ENCODE measurements at regions not wholly inside any gene's neighbourhood (a gene's known extent, or its start where the extent isn't known, plus 50 kb on each side); places are given as distances from the start of the nearest gene placed in this dataset.

DNA sequence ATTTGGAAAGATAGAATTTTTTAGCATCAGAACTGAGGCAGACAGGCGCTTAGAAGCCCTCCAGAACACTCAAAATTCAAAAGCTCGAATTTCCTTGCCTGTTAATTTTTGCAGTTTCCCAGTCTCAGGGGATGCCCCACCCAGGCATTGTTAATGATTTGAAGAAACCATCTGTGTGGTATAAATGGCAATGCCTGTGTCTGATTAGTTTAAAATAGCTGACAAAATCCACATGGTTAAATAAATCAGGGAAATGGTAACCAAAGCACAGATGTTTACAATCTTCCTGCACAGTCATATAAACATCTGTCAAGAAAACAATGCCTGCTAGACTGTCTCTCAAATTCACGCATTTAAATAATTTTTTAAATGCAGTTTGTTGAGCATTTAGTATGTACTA lies 185.2 kb upstream of the RGMB start:
- TF ChIP-seq GATA2 (IDR thresholded peaks at IDR 0.05; ENCODE audit: low read depth, low read length) = no peak
- no peak for TF ChIP-seq GATA3 (IDR thresholded peaks at IDR 0.05; ENCODE audit: low read depth, low read length)

DNA sequence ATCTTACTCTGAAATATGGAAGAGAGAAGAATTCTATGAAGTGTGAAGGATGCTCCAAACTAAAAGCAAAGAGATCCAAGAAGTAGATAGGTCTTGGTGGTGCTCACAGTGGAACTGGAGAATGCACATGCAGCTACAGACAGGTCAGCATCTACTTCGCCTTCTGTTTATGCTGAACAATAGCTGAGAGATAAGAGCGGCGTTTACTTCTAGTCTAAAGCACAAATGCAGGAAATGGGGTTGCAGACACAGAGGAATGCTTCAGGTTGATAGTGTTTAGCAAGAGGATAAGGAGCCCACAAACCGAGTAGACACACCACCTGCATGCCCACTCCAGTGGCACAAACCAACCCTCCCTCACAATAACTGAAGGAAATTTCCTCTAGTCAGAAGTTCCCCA lies 180.0 kb upstream of the RGMB start:
- TF ChIP-seq GATA2 (IDR thresholded peaks at IDR 0.05; ENCODE audit: low read depth, low read length) = no peak
- TF ChIP-seq GATA3 (IDR thresholded peaks at IDR 0.05; ENCODE audit: low read depth, low read length) = no peak

DNA sequence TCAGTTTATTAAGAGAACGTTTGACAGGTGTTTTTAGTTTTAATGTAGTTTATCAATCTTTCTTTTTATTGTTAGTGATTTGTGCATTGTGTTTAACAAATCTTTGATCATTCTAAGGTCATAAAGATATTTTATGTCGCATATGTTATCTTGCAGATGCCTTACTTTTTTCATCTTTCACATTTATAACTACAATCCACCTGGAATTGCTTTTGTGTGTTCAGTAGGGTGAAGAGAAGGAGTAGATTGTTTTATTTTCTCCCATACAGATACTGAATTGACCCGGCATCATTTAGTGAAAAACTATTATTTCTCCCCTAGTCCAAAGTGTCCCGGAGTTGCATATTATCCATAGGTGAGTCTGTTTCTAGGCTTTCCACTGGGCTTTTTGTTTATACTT lies 179.4 kb upstream of the RGMB start:
- TF ChIP-seq GATA3 (IDR thresholded peaks at IDR 0.05; ENCODE audit: low read depth, low read length) (no peak), GATA2 (IDR thresholded peaks at IDR 0.05; ENCODE audit: low read depth, low read length) (no peak)

DNA sequence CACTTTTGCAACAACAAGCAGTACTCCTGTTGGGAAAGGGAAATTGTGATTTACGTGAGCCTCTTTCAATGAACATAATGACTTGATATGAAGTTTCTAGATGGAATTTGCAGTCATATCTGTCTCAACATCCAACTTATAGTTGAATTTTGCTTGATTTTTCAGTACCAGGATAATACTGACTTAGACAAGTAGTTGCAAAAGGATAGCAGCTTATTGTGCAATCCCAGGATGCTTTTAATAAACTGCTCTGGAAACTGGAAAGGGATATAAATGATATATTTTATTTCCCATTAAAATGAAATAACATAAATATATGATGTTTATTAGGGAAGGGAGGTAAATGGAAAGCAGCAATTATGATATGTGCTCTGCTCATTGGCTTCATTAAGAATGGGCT lies 174.4 kb upstream of the RGMB start:
- no peak for TF ChIP-seq GATA3 (IDR thresholded peaks at IDR 0.05; ENCODE audit: low read depth, low read length)
- no peak for TF ChIP-seq GATA2 (IDR thresholded peaks at IDR 0.05; ENCODE audit: low read depth, low read length)

DNA sequence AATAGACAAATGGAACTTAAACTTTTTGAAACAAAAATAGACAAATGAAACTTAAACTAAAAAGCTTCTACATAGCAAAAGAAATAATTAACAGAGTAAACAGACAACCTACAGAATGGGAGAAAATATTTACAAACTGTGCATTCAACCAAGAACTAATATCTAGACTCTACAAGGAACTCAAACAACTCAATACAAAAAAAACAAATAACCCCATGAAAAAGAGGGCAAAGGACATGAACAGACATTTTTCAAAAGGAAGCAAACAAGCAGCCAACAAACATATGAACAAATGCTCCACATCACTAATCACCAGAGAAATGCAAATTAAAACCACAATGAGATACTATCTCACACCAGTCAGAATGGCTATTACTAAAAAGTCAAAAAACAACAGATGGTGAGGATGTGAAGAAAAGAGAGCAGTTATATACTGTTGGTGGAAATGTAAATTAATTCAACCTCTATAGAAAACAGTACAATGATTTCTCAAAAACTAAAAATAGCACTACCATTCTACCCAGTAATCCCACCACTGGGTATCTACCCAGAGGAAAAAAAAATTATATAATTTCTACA lies 170.8 kb upstream of the RGMB start:
- TF ChIP-seq GATA2 (IDR thresholded peaks at IDR 0.05; ENCODE audit: low read depth, low read length) (no peak), GATA3 (IDR thresholded peaks at IDR 0.05; ENCODE audit: low read depth, low read length) (no peak)

DNA sequence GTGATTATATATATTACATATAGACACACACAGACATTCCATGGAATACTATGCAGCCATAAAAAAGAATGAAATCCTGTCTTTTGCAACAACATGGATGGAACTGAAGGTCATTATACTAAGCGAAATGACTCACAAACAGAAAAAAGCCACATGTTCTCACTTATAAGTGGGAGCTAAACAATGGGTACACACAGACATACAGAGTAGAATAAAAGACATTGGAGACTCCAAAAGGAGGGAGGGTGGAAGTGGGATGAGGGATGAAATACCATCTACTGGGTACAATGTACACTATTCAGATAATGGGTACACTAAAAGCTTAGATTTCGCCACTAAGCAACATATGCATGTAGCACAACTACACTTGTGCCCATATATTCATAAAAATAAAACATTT lies 170.0 kb upstream of the RGMB start:
- no peak for TF ChIP-seq GATA3 (IDR thresholded peaks at IDR 0.05; ENCODE audit: low read depth, low read length)
- TF ChIP-seq GATA2 (IDR thresholded peaks at IDR 0.05; ENCODE audit: low read depth, low read length) = no peak

DNA sequence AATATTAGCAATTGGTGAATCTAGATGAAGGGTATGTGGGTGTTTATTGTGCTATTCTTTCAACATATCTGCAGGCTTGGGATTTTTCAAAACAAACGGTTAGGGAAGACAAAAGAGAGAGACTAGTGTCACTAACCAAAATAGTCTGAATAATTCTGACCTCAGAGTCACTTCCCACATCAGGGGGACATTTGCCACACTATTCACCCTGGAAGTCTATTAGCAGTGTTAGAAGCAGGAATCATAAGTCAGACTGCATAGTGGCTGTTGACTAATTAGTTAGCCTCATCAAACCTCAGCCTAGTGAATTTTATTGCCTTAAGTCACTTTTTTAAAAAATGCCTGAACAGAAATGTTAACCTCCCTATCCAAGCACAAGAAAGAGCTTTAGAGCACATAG lies 169.2 kb upstream of the RGMB start:
- TF ChIP-seq GATA2 (IDR thresholded peaks at IDR 0.05; ENCODE audit: low read depth, low read length) = no peak
- TF ChIP-seq GATA3 (IDR thresholded peaks at IDR 0.05; ENCODE audit: low read depth, low read length) = no peak

DNA sequence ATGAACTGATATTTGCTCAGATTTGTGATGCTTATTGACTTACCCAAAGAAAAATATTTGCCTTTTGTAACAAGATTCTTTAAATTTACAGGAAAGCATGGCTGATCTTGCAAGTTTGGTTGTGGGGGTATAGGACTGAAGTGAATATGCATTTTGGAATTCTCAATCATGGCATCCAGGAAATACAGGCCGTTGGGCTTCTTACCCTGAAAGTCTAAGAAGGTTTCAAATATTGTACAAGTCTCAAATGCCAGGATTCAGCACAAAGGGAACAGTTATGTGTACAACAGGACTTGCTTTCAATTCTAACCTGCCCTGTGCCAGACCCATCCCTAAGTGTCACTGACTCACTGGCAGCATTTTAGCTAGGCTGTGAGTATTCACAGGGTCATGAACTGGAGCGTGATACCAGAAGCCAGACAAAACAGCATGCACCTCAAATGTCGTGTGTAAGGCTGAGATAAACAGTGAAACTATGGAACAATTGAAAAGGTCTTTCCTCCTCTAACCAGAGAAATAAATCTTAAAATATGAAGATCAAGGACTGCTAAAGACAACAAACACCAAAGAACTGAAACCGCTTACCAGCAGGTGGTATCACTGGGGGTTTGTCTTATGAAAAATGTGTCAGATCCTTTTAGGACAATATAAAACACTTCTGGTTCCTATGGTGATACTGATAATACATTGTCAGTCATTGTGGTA lies 168.6 kb upstream of the RGMB start:
- TF ChIP-seq GATA2 (IDR thresholded peaks at IDR 0.05; ENCODE audit: low read depth, low read length) = no peak
- no peak for TF ChIP-seq GATA3 (IDR thresholded peaks at IDR 0.05; ENCODE audit: low read depth, low read length)

DNA sequence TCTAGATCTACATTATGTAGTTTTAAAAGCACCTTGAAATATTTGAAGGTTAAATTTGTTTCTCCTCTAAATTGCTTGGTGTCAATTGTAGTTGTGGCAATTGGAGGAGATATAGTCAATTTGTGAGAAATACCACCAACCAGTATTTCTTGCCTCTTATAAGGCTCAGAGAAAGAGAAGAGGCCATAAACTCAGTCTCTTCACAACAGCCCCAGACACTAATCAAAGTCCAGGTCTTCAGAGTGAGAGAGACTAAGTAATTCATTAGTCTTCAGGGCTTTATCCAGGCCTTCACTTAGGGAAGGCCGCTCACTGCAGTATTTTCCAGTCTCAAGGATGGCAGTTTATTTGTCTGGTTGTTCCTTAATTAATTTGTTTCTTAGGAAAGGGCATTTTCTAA lies 168.0 kb upstream of the RGMB start:
- TF ChIP-seq GATA2 (IDR thresholded peaks at IDR 0.05; ENCODE audit: low read depth, low read length) (no peak), GATA3 (IDR thresholded peaks at IDR 0.05; ENCODE audit: low read depth, low read length) (no peak)

DNA sequence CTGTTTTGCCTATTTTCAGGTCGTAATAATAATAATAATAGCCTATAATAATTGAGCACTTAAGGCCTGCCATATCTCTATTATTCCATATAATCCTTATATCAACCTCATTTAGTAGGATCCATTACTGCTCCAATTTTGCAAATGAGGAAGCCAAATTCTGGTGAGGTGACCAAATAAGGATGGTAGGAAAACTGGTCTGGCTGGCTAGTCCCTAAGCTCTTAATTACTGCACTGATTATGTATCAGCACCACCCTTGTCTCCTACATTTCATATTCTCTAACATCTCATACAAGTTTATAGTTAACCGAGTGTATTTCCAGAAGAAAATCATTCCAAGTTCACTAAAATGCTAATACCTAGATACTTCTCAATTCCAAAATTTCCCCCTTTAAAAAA lies 166.5 kb upstream of the RGMB start:
- TF ChIP-seq GATA2 (IDR thresholded peaks at IDR 0.05; ENCODE audit: low read depth, low read length) (no peak), GATA3 (IDR thresholded peaks at IDR 0.05; ENCODE audit: low read depth, low read length) (no peak)

DNA sequence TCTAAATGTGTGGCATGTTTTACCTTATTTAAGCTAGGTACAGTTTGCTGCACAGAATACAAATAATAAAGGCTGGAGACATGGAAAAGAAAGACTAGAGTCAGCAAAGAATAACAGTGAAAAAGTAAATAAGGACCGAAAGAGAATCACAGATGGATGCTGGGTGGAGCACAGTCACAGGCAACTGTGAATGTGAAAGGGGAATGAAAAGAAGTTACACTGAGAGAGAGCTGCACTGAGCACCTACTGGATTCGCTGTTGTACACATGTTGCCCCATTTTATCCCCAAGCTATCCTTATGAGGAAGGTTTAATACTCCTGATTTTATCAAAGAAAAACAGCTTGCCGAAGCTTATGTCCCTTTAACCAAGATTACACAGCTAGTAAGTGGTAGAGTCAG lies 165.4 kb upstream of the RGMB start:
- TF ChIP-seq GATA2 (IDR thresholded peaks at IDR 0.05; ENCODE audit: low read depth, low read length) = no peak
- no peak for TF ChIP-seq GATA3 (IDR thresholded peaks at IDR 0.05; ENCODE audit: low read depth, low read length)

DNA sequence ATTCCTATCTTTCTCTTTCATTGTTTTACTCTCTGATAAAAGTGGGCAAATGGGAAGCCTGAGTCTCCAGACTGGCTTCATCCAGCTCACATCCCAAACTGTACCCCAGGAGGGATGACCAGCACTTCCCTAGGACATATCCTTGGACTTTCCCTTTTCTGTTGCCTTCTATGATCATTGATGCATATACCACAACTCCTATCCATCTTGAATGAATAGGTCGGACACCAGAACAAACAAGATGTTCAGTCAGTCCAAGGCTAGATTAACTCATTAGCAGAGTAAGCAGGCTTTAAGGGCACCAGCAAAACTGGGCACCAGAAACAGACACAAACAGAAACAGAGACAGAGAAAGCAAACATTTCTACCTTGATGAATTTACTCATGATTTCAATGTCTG lies 159.1 kb upstream of the RGMB start:
- TF ChIP-seq GATA2 (IDR thresholded peaks at IDR 0.05; ENCODE audit: low read depth, low read length) = no peak
- no peak for TF ChIP-seq GATA3 (IDR thresholded peaks at IDR 0.05; ENCODE audit: low read depth, low read length)

DNA sequence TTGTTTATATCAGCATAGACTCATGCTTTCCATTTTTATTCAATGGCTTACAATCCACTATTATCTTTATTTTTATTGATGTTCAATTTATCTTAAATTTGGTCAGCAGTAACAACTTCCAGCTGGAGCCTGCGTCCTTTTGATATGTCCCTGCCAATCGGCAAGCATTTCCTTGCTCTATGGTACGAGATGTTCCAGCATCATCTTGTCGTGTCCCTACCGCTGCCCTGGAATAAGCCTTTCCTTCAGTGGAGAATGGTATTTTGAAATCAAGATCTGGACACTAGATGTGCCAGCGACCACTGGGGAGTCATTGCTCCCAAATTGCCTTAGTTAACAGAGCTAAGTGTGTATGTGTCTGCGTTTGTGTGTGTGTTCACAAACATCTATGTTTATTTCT lies 151.6 kb upstream of the RGMB start:
- no peak for TF ChIP-seq GATA2 (IDR thresholded peaks at IDR 0.05; ENCODE audit: low read depth, low read length)
- TF ChIP-seq GATA3 (IDR thresholded peaks at IDR 0.05; ENCODE audit: low read depth, low read length) = no peak

DNA sequence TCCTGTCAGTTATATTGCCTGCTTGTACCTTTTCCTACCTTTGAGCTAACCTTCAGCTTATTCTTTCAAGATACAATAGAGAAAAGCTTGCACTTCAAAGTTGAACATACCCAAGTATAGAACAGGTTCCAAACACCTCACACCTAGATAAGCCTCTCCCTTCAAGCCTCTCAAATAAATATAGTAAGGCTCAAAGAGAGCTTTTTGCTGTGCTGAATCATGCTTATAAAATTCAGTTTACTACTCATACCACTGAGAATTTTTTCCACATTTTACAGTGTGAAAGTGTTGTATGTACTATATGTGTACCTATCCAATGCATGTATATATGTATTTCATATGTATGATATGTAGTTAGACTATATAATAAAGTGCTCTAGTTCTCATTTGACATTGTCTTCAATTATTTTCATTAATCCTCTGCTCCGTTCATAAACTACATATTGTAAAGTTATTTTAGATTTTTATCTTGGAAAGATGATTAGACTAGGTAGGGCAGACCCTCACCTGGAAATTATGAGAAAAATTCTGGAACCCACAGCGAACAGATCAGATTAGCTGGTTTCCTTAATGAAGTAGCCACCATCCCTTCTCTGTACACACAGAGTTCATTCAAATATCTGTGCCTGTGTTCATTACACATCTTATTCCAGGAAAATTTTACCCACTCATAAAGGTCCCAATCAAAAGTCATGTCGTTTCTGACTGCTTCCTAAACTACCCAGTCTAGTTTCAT lies 149.2 kb upstream of the RGMB start:
- TF ChIP-seq GATA2 (IDR thresholded peaks at IDR 0.05; ENCODE audit: low read depth, low read length) (no peak), GATA3 (IDR thresholded peaks at IDR 0.05; ENCODE audit: low read depth, low read length) (no peak)

DNA sequence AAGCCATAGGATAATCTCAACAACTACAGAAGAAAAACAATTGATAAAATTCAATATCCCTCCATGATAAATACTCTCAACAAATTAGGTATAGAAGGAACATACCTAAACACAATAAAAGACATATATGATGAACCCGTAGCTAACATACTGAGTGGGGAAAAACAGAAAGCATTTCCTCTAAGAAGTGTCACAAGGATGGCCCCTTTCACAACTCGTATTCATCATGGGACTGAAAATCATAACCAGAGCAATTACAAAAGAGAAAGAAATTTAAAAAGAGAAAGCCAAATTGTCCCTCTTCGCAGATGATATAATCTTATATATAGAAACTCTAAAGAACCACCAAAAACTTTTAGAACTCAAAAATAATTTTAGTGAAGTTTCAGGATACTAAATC lies 146.3 kb upstream of the RGMB start:
- TF ChIP-seq GATA3 (IDR thresholded peaks at IDR 0.05; ENCODE audit: low read depth, low read length) (no peak), GATA2 (IDR thresholded peaks at IDR 0.05; ENCODE audit: low read depth, low read length) (no peak)

Data from SH-SY5Y (cell line).